GM18870 (cell line): ENCODE measurements at regions not wholly inside any gene's neighbourhood (a gene's known extent, or its start where the extent isn't known, plus 50 kb on each side); places are given as distances from the start of the nearest gene placed in this dataset.

Source experiments
- ATAC-seq: cut with Tn5 transposase; IDR thresholded peaks from one replicate; pipeline ENCODE4 v1.9.1; 2021; ENCODE audit warnings: moderate library complexity; ENCODE audit not compliant: unreplicated experiment

- no peak for ATAC-seq
Observed at GRCh38 chr6:82629921-82630320, 266.3 kb downstream of the TPBG start.

GRCh38 chr6:82641677-82642076, 278.1 kb downstream of the TPBG start:
- no peak for ATAC-seq

GRCh38 chr6:82645536-82646230, 282.1 kb downstream of the TPBG start:
- ATAC-seq: no peak

- no peak for ATAC-seq
Observed at GRCh38 chr6:82646231-82646615, 282.6 kb downstream of the TPBG start.

GRCh38 chr6:82651845-82652335, 288.3 kb downstream of the TPBG start:
- no peak for ATAC-seq

GRCh38 chr6:82679232-82679631, 315.6 kb downstream of the TPBG start:
- ATAC-seq: no peak

- no peak for ATAC-seq
Observed at GRCh38 chr6:82680192-82680591, 316.6 kb downstream of the TPBG start.

GRCh38 chr6:82681119-82681714, 317.6 kb downstream of the TPBG start:
- no peak for ATAC-seq

GRCh38 chr6:82686719-82687118, 323.1 kb downstream of the TPBG start:
- no peak for ATAC-seq

GRCh38 chr6:82687855-82688254, 324.2 kb downstream of the TPBG start:
- ATAC-seq: no peak

- ATAC-seq: no peak
Observed at GRCh38 chr6:82690283-82690682, 326.7 kb downstream of the TPBG start.

GRCh38 chr6:82691997-82692396, 328.4 kb downstream of the TPBG start:
- no peak for ATAC-seq

GRCh38 chr6:82693094-82693493, 329.5 kb downstream of the TPBG start:
- ATAC-seq: no peak

GRCh38 chr6:82701341-82701740, 337.7 kb downstream of the TPBG start:
- no peak for ATAC-seq

GRCh38 chr6:82702574-82702973, 339.0 kb downstream of the TPBG start:
- ATAC-seq: no peak

- no peak for ATAC-seq
Observed at GRCh38 chr6:82703230-82703629, 339.6 kb downstream of the TPBG start.

GRCh38 chr6:82704045-82704444, 340.4 kb downstream of the TPBG start:
- no peak for ATAC-seq

GRCh38 chr6:82705579-82705978, 342.0 kb downstream of the TPBG start:
- ATAC-seq: no peak

GRCh38 chr6:82711105-82711827, 347.6 kb downstream of the TPBG start:
- no peak for ATAC-seq

- no peak for ATAC-seq
Observed at GRCh38 chr6:82711971-82712370, 348.4 kb downstream of the TPBG start.

GRCh38 chr6:82712389-82712788, 348.8 kb downstream of the TPBG start:
- no peak for ATAC-seq

GRCh38 chr6:82712826-82713225, 349.2 kb downstream of the TPBG start:
- ATAC-seq: no peak
